PFSK-1 (cell line): ENCODE measurements at regions not wholly inside any gene's neighbourhood (a gene's known extent, or its start where the extent isn't known, plus 50 kb on each side); places are given as distances from the start of the nearest gene placed in this dataset.

ENCODE experiments used
- POLR2AphosphoS5 ChIP-seq: IDR thresholded peaks from 2 replicates; pipeline ENCODE4 v1.6.1; 2012; ENCODE audit warnings: low read depth, mild to moderate bottlenecking, control low read depth, low read length, moderate library complexity
- TF ChIP-seq, protein P1 (sequence below), 2 experiments: IDR thresholded peaks; 2 replicates each; pipeline versions ENCODE4 v1.6.1 to v1.8.0; 2011 to 2012; ENCODE audit warnings: low read depth in 2 of 2, low read length in 2 of 2, control low read depth in 1 of 2, inconsistent platforms in 1 of 2, mild to moderate bottlenecking in 1 of 2, moderate library complexity in 1 of 2; ENCODE audit not compliant: insufficient read depth in 1 of 2

- TF ChIP-seq POLR2AphosphoS5 = no peak
- TF ChIP-seq, protein P1, sequence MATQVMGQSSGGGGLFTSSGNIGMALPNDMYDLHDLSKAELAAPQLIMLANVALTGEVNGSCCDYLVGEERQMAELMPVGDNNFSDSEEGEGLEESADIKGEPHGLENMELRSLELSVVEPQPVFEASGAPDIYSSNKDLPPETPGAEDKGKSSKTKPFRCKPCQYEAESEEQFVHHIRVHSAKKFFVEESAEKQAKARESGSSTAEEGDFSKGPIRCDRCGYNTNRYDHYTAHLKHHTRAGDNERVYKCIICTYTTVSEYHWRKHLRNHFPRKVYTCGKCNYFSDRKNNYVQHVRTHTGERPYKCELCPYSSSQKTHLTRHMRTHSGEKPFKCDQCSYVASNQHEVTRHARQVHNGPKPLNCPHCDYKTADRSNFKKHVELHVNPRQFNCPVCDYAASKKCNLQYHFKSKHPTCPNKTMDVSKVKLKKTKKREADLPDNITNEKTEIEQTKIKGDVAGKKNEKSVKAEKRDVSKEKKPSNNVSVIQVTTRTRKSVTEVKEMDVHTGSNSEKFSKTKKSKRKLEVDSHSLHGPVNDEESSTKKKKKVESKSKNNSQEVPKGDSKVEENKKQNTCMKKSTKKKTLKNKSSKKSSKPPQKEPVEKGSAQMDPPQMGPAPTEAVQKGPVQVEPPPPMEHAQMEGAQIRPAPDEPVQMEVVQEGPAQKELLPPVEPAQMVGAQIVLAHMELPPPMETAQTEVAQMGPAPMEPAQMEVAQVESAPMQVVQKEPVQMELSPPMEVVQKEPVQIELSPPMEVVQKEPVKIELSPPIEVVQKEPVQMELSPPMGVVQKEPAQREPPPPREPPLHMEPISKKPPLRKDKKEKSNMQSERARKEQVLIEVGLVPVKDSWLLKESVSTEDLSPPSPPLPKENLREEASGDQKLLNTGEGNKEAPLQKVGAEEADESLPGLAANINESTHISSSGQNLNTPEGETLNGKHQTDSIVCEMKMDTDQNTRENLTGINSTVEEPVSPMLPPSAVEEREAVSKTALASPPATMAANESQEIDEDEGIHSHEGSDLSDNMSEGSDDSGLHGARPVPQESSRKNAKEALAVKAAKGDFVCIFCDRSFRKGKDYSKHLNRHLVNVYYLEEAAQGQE (IDR thresholded peaks at IDR 0.05; ENCODE audit: insufficient read depth in 1 of 2, low read depth in 2 of 2, low read length in 2 of 2) = no peak
Observed at GRCh38 chr10:83346266-83346910, 792.9 kb upstream of the GHITM start.
